Osteocyte (in vitro differentiated cells): ENCODE measurements at regions not wholly inside any gene's neighbourhood (a gene's known extent, or its start where the extent isn't known, plus 50 kb on each side); places are given as distances from the start of the nearest gene placed in this dataset.
"Not testable (repeated sequence)": the region's sequence is repeated elsewhere in the genome, so short reads cannot be mapped to it uniquely, and the experiment has no call there.

Source experiments
- DNase-seq: peaks from one replicate; pipeline ENCODE4 v3.0.0; 2021; ENCODE audit warnings: mixed read lengths; ENCODE audit not compliant: unreplicated experiment; ENCODE audit errors: extremely low spot score
- H3K27ac Mint-ChIP-seq: one replicate; pipeline ENCODE4 v1.8.0; 2021; ENCODE audit warnings: mild to moderate bottlenecking, mixed read lengths; ENCODE audit not compliant: unreplicated experiment
- H3K27me3 Mint-ChIP-seq: one replicate; pipeline ENCODE4 v1.8.0; 2021; ENCODE audit warnings: mixed read lengths; ENCODE audit not compliant: unreplicated experiment
- H3K36me3 Mint-ChIP-seq: one replicate; pipeline ENCODE4 v1.8.0; 2021; ENCODE audit warnings: mixed read lengths; ENCODE audit not compliant: unreplicated experiment
- H3K4me1 Mint-ChIP-seq: one replicate; pipeline ENCODE4 v1.8.0; 2021; ENCODE audit warnings: mixed read lengths; ENCODE audit not compliant: unreplicated experiment
- H3K4me3 Mint-ChIP-seq: one replicate; pipeline ENCODE4 v1.8.0; 2021; ENCODE audit warnings: mild to moderate bottlenecking, moderate library complexity, mixed read lengths; ENCODE audit not compliant: unreplicated experiment
- H3K9me3 Mint-ChIP-seq: one replicate; pipeline ENCODE4 v1.8.0; 2021; ENCODE audit warnings: mixed read lengths; ENCODE audit not compliant: unreplicated experiment
- TF ChIP-seq, protein P1 (sequence below): fragments of 200-600 bp; sonication (generic); IDR thresholded peaks from 2 replicates; pipeline ENCODE4 v1.5.0; 2021; ENCODE audit warnings: antibody characterized with exemption, mild to moderate bottlenecking, moderate library complexity

DNA sequence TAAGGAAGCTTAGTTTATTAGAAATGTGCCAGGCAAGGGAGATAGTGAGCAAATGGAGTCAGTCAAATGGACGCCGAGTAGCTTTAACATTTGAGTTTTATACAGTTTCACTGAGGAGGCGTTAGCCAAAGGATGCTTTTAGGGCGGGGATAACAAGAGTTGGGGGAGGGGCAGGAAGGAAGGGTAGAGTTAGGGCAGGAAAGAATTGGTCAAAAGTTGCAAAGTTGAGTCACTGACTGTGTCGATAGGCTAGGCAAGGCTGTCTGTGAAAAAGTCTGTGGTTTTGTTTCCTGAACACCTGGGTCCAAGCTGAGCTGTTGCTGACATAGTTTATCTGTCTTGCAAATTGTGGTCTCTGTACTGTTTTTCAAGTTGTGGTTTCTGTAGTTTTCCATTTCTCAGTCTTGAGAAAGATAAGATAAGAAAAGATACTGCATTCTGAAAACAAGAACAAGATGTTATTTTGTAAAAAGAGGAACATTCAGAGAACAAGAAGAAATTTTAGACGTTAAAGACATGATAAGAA lies 62.6 kb upstream of the RESF1 start:
- Mint-ChIP-seq H3K27me3 (peaks cover 4% of the 10 kb centered on the region), H3K4me1 (peaks cover 3% of the 10 kb centered on the region), H3K27ac (no peak overlapping the region), H3K36me3 (no peaks in the 10 kb centered on the region), H3K4me3 (no peak overlapping the region), H3K9me3 (peaks cover 4% of the 10 kb centered on the region)
- no peak for DNase-seq
- TF ChIP-seq, protein P1, sequence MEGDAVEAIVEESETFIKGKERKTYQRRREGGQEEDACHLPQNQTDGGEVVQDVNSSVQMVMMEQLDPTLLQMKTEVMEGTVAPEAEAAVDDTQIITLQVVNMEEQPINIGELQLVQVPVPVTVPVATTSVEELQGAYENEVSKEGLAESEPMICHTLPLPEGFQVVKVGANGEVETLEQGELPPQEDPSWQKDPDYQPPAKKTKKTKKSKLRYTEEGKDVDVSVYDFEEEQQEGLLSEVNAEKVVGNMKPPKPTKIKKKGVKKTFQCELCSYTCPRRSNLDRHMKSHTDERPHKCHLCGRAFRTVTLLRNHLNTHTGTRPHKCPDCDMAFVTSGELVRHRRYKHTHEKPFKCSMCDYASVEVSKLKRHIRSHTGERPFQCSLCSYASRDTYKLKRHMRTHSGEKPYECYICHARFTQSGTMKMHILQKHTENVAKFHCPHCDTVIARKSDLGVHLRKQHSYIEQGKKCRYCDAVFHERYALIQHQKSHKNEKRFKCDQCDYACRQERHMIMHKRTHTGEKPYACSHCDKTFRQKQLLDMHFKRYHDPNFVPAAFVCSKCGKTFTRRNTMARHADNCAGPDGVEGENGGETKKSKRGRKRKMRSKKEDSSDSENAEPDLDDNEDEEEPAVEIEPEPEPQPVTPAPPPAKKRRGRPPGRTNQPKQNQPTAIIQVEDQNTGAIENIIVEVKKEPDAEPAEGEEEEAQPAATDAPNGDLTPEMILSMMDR: no peak

DNA sequence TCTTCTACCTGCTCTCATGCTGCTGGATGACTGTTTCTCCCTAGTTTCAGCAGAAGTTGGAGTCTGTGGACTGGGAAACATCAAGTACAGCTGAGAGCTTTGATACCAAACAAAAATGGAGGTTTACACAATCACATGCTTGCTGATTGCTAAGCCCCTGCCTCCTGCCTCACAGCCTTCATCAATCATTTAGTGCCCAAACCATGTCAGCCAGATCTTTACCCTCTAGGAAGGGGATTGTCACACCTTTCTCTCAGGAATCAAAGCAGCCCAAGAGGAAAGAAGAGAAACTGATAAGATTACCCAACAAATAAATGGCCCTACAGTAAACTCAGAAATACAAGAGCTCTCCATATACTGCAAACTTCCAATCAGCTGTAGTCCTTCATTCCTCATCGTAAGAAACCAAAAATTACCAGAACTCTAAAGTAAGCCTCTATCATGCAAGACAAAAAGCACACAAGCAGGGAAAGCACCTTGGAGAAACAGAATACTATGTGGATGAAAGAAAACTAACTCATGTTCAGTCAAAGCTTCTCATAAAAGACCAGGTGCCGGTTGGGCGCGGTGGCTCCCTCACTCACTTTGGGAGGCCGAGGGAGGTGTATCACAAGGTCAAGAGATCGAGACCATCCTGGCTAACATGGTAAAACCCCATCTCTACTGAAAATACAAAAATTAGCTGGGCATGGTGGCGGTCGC lies 63.6 kb upstream of the RESF1 start:
- Mint-ChIP-seq H3K4me3 (no peak overlapping the region), H3K9me3 (peaks cover 4% of the 10 kb centered on the region), H3K27ac (no peak overlapping the region), H3K27me3 (peaks cover 4% of the 10 kb centered on the region), H3K4me1 (peaks cover 3% of the 10 kb centered on the region), H3K36me3 (no peaks in the 10 kb centered on the region)
- TF ChIP-seq, protein P1: no peak
- no peak for DNase-seq

DNA sequence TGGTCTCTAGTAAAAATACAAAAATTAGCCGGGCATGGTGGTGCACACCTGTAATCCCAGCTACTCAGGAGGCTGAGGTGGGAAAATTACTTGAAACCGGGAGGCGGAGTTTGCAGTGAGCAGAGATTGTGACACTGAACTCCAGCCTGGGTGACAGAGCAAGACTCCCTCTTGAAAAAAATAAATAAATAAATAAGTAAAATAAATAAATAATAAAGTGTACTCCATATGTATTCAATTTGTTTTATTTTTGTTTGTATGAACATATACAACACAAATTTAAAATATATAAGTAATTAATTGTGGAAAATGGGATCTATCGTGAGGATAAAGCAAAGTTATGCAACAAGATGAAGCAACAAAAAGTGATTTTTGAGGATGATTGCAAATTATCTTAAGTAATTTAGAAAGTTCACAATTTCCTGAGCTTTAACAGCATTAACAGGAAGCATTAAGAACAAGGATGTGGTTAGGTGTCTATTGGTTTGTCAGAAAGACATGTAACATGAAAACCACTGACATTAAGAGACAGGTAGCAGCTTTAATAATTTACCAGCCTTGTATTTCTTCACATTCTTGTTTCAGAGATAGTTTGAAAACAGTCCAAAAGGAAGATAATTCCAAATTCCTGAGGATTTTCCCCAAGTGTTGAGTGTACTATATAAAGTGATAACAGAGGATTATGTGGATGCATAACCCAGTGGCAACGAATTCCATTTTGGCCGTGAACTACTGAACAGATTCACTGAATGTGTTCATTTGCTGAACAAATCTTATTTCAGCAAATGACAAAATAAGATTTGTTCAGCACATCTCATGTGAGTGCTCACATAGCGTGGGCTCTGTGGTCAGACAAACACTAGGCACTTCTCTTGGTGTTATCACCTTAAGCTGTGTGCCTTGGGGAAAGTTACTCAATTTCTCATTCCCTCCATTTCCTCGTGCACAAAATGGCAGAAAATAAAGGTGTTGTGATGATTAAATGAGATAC lies 68.6 kb upstream of the RESF1 start:
- no peaks in the 10 kb centered on the region for H3K4me1 Mint-ChIP-seq
- no peak for DNase-seq
- no peak overlapping the region for H3K27ac Mint-ChIP-seq
- peaks cover 10% of the 10 kb centered on the region for H3K9me3 Mint-ChIP-seq
- TF ChIP-seq, protein P1: no peak
- H3K36me3 Mint-ChIP-seq: no peaks in the 10 kb centered on the region
- H3K27me3 Mint-ChIP-seq: no peaks in the 10 kb centered on the region
- no peak overlapping the region for H3K4me3 Mint-ChIP-seq

DNA sequence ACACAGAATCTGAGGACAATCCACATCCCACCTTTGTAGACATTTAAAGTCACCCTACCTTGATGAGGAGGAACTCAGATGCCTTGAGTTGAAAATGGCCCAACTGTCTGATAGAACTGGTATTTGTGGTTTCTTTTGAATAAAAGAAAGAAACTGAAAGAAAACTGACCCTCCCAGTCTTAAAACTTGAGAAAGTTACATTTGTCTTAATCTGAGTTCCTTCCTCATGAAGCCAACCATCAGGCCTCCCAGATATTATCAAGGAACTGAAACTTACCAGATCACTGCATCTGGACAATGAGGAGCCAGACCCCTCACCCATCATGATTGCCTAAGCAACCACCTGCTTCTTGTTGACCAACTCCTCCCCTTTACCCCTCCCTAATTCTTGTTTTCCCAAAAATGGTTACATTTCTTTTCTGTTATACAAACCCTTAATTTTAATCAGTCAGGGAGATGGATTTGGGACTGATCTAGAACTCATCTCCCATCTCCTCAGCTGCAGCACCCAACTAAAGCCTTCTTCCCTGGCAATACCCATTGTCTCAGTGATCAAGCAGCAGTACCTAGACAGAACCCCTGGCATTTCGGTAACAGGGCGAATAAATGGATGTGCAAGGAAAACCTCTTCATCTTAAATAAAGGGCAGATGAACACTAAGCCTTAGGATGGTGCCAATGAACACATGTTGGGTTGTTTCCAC lies 72.0 kb upstream of the RESF1 start:
- DNase-seq: no peak
- TF ChIP-seq, protein P1: no peak
- Mint-ChIP-seq H3K4me3 (no peak overlapping the region), H3K27ac (no peak overlapping the region), H3K36me3 (no peaks in the 10 kb centered on the region), H3K9me3 (peaks cover 15% of the 10 kb centered on the region), H3K4me1 (no peaks in the 10 kb centered on the region), H3K27me3 (no peaks in the 10 kb centered on the region)

DNA sequence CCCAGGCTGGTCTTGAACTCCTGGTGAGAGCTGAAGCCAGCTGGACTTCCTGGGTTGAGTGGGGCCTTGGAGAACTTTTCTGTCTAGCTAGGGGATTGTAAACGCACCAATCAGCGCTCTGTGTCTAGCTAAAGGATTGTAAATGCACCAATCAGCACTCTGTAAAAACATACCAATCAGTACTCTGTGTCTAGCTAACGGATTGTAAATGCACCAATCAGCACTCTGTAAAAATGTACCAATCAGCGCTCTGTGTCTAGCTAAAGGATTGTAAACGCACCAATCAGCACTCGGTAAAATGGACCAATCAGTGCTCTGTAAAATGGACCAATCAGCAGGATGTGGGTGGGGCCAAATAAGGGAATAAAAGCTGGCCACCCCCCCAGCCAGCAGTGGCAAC lies 76.5 kb upstream of the RESF1 start:
- H3K4me3 Mint-ChIP-seq, DNase-seq, H3K27ac Mint-ChIP-seq, H3K9me3 Mint-ChIP-seq, H3K4me1 Mint-ChIP-seq, H3K36me3 Mint-ChIP-seq, H3K27me3 Mint-ChIP-seq: not testable (repeated sequence)
